GM19023 (cell line): ENCODE measurements at regions not wholly inside any gene's neighbourhood (a gene's known extent, or its start where the extent isn't known, plus 50 kb on each side); places are given as distances from the start of the nearest gene placed in this dataset.
"Not testable (repeated sequence)": the region's sequence is repeated elsewhere in the genome, so short reads cannot be mapped to it uniquely, and the experiment has no call there.

Experiments
- ATAC-seq: cut with Tn5 transposase; IDR thresholded peaks from one replicate; pipeline ENCODE4 v1.9.1; 2021; ENCODE audit warnings: mild to moderate bottlenecking, moderate library complexity; ENCODE audit not compliant: unreplicated experiment

- no peak for ATAC-seq
Observed at GRCh38 chr3:87436781-87437543, 160.6 kb upstream of the POU1F1 start.

- ATAC-seq, result no peak
Observed at GRCh38 chr3:87435926-87436620, 159.7 kb upstream of the POU1F1 start.

GRCh38 chr3:87433445-87433844, 157.1 kb upstream of the POU1F1 start:
- ATAC-seq, result not testable (repeated sequence)

- no peak for ATAC-seq
Observed at GRCh38 chr3:87426918-87427317, 150.5 kb upstream of the POU1F1 start.

GRCh38 chr3:87425056-87425455, 148.7 kb upstream of the POU1F1 start:
- no peak for ATAC-seq

- no peak for ATAC-seq
Observed at GRCh38 chr3:87423336-87423735, 147.0 kb upstream of the POU1F1 start.

GRCh38 chr3:87422333-87422732, 145.9 kb upstream of the POU1F1 start:
- no peak for ATAC-seq

- no peak for ATAC-seq
Observed at GRCh38 chr3:87420171-87420570, 143.8 kb upstream of the POU1F1 start.

GRCh38 chr3:87414271-87414670, 137.9 kb upstream of the POU1F1 start:
- ATAC-seq, result no peak

GRCh38 chr3:87413814-87414213, 137.4 kb upstream of the POU1F1 start:
- ATAC-seq, result no peak

- no peak for ATAC-seq
Observed at GRCh38 chr3:87410110-87410509, 133.7 kb upstream of the POU1F1 start.

- no peak for ATAC-seq
Observed at GRCh38 chr3:87398168-87398801, 121.9 kb upstream of the POU1F1 start.

- no peak for ATAC-seq
Observed at GRCh38 chr3:87397211-87397610, 120.8 kb upstream of the POU1F1 start.

GRCh38 chr3:87390821-87391220, 114.4 kb upstream of the POU1F1 start:
- ATAC-seq, result no peak

- no peak for ATAC-seq
Observed at GRCh38 chr3:87390353-87390752, 114.0 kb upstream of the POU1F1 start.

- no peak for ATAC-seq
Observed at GRCh38 chr3:87375231-87375682, 98.9 kb upstream of the POU1F1 start.

- no peak for ATAC-seq
Observed at GRCh38 chr3:87370007-87370406, 93.6 kb upstream of the POU1F1 start.

GRCh38 chr3:87367736-87368135, 91.4 kb upstream of the POU1F1 start:
- ATAC-seq, result no peak

GRCh38 chr3:87363721-87364120, 87.3 kb upstream of the POU1F1 start:
- ATAC-seq, result no peak

GRCh38 chr3:87361956-87362355, 85.6 kb upstream of the POU1F1 start:
- ATAC-seq, result no peak

GRCh38 chr3:87361271-87361670, 84.9 kb upstream of the POU1F1 start:
- no peak for ATAC-seq

- ATAC-seq, result no peak
Observed at GRCh38 chr3:87359826-87360225, 83.4 kb upstream of the POU1F1 start.
